Tongue (tissue), 1 donor: ENCODE measurements at regions not wholly inside any gene's neighbourhood (a gene's known extent, or its start where the extent isn't known, plus 50 kb on each side); places are given as distances from the start of the nearest gene placed in this dataset.

Experiments
- DNase-seq: peaks from one replicate; pipeline ENCODE4 v3.0.0-alpha.2; 2015

DNA sequence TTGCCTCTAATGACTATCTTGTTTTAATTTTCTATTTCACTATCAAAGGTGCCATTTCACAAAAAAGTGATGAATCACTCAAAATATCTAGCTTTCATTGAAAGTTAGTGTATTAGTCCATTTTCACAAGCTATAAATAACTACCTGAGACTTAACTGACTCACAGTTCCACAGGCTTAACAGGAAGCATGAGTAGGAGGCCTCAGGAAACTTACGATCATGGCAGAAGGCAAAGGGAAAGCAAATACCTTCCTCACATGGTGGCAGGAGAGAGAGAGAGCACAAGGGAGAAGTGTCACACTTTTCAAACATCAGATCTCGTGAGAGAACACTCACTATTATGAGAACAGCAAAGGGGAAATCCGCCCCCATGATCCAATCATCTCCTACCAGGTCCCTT is 1220.4 kb upstream of the ZEB2 start:
- no peak for DNase-seq

GRCh38 chr2:145739681-145740080 is 1219.8 kb upstream of the ZEB2 start:
- DNase-seq: no peak

- no peak for DNase-seq
Observed at GRCh38 chr2:145736871-145737270, 1217.0 kb upstream of the ZEB2 start.

- DNase-seq: no peak
Observed at GRCh38 chr2:145731467-145731866, 1211.5 kb upstream of the ZEB2 start.

GRCh38 chr2:145729993-145730770 is 1210.3 kb upstream of the ZEB2 start:
- DNase-seq: no peak

GRCh38 chr2:145729481-145729880 is 1209.6 kb upstream of the ZEB2 start:
- DNase-seq: no peak

GRCh38 chr2:145728511-145728910 is 1208.6 kb upstream of the ZEB2 start:
- no peak for DNase-seq

- no peak for DNase-seq
Observed at GRCh38 chr2:145725876-145726275, 1206.0 kb upstream of the ZEB2 start.

DNA sequence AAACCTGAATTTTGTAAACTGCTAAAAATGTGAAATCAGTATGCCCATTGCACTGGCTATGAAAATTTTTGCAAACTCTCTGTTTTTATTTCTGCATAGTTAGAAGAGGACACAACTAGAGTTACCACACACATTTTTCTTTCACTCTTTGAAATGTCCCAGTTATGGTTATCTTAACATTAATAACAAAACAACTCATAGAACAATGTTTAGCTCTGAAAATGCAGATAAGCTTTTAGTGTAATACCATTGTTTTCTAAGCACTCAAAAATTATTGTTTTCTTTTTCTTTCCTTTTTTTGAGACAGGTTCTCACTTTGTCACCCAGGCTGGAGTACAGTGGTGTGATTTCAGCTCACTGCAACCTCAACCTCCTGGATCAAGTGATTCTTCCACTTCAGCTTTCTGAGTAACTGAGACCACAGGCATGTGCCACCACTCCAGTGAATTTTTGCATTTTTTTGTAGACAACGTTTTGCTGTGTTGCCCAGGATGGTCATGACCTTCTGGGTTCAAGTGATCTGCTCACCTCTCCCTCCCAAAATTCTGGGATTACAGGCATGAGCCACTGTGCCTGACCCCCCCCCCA is 1204.5 kb upstream of the ZEB2 start:
- no peak for DNase-seq

DNA sequence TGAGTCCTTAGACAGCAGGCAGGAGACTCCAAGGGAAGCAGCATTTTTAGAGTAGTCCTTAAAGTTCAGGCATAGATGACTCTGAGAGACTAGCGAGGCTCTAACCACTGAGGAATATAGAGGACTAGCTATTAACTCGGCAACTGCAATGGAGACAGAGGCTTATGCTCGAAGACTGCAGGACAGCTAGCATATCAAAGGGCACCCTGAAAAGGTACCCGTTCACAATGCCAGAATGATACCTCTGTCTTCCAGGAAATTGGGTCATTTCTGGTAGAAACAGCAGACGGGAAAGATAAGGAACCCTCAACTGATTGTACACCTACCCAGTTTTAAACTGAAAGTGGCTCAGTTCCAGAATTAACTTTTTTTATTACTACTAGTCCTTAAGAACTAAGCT is 1204.0 kb upstream of the ZEB2 start:
- no peak for DNase-seq

DNA sequence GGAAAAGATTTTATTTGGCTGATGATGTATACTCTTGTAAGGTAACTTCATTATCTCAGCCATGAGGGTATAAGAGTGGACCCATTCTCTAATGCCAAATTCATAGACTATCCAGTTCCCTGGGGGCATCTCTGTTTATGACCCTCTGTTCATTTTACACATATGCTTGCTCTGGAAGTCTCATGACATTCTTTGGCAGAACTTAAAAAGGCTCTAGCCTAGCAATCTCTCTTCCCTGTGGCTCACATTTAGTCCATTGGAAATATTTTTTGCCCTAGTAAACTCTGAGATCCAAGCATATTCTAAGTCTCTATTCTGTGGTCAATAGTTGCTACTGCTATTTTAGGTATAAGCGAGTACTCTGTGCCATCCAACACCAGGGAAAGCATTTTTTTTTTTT is 1201.8 kb upstream of the ZEB2 start:
- DNase-seq: no peak

- no peak for DNase-seq
Observed at GRCh38 chr2:145715601-145716000, 1195.7 kb upstream of the ZEB2 start.

DNA sequence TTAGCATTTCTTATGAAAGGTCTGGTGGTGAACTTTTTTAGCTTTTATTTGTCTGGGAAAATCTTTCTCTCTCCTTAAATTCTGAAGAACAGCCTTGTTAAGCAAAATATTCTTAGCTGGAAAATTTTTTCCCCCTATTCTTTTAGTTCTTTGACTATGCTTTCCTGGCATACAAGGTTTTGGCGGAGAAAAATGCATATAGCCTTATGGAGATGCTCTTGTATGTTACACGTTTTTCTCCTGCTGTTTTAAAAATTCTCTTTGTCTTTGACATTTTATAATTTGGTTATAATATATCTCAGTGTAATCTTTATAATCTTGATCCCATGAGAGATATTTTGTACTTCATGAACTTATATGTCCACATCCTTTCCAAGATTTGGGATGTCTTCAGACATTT is 1190.4 kb upstream of the ZEB2 start:
- DNase-seq: no peak

DNA sequence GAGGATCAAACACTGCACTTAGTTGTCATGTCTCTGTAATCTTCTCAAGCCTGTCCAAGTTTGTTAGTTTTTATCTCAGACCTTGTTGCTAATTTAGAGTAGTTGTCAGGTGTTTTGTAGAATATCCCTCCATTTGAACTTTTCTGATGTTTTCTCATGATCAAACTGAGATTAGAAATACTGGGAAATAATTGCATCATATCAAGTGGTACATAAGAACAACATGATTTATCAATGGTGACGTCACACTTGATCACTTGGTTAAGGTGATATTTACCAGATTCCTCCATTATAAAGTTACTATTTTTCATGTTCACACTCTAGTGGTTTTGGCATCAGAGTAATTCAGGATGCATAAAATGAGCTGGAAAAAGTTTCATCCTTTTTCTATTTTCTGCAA is 1182.4 kb upstream of the ZEB2 start:
- DNase-seq: no peak

GRCh38 chr2:145692971-145693478 is 1173.1 kb upstream of the ZEB2 start:
- no peak for DNase-seq

GRCh38 chr2:145691659-145692058 is 1171.7 kb upstream of the ZEB2 start:
- DNase-seq: no peak

- no peak for DNase-seq
Observed at GRCh38 chr2:145690183-145690778, 1170.4 kb upstream of the ZEB2 start.

DNA sequence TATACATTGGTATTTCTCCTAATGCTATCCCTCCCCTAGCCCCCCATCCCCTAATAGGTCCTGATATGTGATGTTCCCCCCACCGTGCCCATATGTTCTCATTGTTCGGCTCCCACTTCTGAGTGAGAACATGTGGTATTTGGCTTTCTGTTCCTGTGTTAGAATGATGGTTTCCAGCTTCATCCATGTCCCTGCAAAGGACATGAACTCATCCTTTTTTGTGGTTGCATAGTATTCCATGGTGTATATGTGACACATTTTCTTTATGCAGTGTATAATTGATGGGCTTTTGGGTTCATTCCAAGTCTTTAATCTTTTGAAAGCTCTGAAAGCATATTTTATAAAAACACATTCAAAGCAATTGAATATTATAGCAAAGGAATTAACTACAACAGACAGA is 1169.4 kb upstream of the ZEB2 start:
- DNase-seq: no peak

GRCh38 chr2:145688156-145688555 is 1168.2 kb upstream of the ZEB2 start:
- DNase-seq: no peak

DNA sequence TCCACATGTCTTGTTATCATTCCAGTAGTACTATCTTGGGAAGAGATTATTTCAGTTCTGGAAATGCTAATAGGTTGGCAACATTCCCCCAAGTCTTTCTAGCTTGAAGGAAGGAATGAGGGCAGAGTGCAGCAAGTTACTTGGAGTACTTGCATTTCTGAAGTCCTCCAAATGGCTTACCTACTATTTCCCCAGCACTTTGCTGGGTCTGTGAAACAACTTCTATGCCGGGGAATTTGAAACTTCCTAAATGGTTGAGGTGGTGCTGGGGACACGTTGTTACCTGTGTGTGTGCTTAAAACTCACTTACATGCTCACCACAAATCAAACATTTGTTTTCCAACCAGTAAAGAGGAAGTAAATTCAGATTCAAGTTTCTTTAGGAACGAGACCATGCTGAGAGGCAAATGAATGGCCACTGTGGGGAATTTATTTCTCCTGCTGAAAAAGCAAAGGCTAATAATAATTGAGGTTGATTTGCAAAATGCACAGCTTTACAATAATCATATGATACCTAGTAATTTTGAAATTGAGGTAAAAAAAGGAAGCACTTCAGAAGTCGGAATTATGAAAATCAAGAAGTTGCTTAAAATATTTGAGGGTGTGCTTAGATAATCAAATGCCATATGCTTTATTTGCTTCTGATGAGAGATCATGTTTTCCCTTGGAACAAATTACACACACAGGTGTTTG is 1167.7 kb upstream of the ZEB2 start:
- DNase-seq: no peak

- DNase-seq: no peak
Observed at GRCh38 chr2:145685383-145686050, 1165.6 kb upstream of the ZEB2 start.

DNA sequence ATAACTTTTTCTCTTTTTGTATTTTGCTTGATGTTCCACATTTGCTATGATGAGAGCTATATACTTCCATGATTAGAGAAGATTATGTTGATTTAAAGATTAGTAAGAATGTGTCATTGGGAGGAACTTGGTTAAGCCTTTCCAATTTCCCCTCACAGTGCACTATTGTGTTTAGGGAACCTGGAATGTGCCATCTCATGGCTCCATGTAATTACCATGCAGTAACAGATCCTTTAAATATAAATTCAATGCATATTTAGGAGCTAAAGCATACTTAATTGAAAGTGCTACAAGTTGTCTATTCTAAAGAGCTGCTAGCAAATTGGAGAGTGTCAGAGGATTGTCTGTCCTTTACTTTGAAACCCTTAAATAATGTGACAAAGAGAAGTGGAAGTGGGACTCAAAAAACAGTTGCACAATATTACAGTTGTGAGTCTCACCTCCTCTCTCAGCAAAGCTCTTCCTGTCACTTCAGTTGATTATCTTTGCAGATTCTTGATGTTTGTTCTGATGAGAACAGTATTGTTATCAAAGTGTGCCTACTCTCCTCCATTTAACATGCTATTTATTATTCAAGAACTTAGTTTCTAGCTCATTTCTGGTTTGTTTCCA is 1162.7 kb upstream of the ZEB2 start:
- DNase-seq: peak; percentile 1
